ENCODE measurements at regions not wholly inside any gene's neighbourhood (a gene's known extent, or its start where the extent isn't known, plus 50 kb on each side); places are given as distances from the start of the nearest gene placed in this dataset.
"Not testable (repeated sequence)": the region's sequence is repeated elsewhere in the genome, so short reads cannot be mapped to it uniquely, and the experiment has no call there.

DNA sequence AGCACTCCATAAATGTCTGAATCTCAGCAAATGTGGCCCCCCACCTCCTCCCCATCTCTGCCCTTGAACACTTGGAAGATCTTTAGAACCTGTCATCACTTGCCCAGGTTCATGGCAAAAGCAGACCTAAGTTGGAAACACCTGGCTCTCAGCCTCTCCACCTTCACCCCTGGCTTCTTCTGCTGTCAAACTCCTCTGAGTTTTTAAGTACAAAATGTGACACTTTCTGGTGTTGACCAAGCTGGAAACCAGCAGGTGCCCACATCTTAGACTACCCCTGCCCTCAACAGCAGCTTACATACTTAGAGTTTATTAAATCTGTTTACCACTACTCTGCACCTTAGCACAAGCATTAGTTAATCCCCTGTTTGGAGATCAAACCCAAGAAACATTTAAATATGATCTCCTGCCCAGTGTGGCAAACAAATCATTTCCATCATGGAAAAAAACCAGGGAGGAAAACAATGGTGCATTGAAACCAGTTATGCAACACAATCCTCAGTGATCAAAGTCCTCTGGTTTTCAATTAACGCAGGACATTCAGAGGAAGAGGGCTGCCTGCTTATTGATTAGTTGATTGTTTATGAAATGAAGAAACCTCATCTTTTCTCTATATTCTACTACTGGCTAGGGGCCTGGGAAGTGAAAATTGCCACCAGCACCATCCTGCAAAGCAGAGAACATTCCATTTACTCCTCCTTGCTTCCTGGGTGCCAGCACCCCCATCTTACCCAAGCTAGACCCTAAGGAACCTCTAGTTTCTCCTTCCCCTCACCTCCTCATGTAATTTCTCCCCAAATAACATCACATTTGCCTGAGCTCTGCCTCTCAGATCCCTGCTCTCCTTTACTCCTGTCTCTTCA, 139.4 kb upstream of the RAB4A start:
- no peak for DNase-seq (ENCODE audit: low read depth)

DNA sequence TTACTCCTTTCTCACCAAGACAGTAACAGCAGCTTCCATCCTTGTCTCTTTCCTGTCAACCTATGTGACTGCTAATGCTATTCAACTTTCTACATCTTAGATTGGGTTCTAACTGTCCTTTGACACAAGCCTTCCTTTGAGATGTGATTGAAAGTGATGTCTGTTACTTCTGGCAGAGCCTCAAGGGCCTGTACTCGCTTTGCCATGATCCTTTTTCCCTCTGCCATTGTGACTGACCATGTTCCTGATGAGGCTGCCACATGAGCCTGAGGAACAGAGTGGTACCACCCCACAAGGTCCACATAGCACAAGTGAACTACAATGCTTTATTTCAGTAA, 138.8 kb upstream of the RAB4A start:
- no peak for DNase-seq (ENCODE audit: low read depth)

DNA sequence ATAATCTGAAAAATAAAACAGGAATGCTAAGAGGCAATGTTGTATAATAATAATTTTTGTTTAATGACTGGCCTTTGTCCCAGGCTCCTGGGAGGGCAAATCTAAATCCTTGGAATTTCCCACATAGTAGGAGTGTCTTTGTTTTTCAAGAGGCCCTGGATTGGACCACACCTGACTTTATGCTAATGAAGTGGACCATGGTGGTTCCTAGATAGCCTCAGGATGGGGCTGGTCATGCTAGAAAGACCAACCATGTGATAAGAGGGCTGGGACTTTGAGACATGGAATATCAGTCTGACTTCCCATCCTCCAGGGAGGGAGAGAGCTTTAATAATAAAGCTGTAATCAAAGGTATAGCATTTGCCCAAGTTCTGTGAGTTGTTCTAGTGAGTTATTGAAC, 138.2 kb upstream of the RAB4A start:
- no peak for DNase-seq (ENCODE audit: low read depth)

DNA sequence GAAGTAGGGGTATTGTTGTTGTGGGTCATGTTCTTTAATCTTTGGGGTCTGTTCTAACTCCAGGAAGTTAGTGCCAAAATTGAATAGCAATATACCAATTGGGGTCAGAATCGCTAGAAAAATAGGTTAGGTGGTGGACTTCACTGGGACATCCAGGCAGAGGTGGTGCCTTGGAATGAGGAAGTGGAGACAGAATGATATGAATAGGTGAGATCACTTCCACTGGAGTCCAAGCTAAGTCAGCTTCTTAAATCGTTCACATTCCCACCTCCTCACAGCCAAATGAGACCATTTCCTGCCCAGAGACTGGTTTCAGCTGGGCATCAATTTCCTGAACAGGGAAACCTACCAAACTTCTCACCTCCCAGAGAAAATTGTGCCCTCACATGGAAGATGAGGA, 137.8 kb upstream of the RAB4A start:
- no peak for DNase-seq (ENCODE audit: low read depth)

DNA sequence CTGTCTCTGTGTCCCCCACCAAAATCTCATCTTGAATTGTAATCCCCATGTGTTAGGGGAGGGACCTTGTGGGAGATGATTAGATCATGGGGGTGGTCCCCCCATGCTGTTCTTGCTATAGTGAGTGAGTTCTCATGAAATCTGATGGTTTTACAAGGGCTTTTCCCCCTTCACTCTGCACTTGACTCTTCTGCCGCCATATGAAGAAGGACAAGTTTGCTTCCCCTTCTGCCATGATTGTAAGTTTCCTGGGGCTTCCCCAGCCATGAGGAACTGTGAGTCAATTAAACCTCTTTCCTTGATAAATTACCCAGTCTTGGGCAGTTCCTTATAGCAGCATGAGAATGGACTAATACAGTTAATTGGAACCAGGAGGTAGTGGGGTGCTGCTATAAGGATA, 137.1 kb upstream of the RAB4A start:
- no peak for DNase-seq (ENCODE audit: low read depth)

DNA sequence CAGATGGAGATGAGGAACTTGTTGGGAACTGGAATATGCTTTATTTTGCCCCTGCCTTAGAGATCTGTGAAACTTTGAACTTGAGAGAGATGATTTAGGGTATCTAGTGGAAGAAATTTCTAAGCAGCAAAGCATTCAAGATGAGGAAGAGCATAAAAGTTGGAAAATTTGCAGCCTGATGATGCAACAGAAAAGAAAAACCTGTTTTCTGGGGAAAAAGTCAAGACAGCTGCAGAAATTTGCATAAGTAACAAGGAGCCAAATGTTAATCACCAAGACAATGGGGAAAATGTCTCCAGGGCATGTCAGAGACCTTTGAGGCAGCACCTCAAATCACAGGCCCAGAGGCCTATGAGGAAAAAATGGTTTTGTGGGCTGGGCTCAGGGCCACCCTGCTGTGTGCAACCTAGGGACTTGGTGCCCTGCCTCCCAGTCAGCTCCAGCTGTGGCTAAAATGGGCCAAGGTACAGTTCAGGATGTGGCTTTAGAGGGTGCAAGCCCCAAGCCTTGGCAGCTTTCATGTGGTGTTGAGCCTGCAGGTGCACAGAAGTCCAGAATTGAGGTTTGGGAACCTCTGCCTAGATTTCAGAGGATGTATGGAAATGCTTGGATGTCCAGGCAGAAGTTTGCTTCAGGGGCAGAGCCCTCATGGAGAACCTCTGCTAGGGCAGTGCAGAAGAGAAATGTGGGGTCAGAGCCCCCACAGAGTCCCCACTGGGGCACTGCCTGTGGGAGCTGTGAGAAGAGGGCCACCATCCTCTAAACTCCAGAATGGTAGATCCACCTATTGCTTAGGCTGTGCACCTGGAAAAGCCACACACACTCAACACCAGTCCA, 136.3 kb upstream of the RAB4A start:
- not testable (repeated sequence) for DNase-seq (ENCODE audit: low read depth)

DNA sequence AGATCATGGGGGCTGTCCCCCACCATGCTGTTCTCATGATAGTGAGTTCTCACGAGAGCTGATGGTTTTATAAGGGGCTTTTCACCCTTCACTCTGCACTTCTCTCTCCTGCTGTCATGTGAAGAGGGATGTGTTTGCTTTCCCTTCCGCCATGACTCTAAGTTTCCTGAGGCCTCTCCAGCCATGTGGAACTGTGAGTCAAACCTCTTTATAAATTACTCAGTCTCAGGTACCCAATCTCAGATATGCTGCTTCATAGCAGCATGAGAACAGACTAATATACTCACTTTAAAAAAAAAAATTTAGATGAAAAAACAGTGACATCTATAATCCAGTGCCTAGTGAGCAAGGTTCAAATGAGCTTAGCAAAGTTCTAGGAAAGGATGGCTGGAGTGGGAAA, 135.1 kb upstream of the RAB4A start:
- DNase-seq (ENCODE audit: low read depth) = no peak

DNA sequence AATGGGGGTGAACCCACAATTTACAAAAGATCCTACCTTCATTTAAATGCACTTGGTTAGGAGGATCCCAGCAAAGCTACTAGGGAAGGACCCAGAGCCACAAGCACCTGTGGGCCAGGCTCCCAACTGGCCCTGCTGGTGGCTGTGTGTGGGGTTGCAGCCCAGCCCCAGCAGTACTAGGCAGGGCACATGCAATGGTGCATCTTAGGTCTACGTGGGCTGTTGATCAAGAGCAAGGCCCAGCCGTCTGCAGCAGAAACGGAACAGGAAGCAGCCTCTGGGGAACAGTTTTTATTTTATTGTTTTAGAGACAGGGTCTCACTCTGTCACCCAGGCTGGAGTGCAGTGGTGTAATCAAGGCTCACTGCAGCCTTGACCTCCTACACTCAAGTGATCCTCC, 134.1 kb upstream of the RAB4A start:
- DNase-seq (ENCODE audit: low read depth) = no peak

DNA sequence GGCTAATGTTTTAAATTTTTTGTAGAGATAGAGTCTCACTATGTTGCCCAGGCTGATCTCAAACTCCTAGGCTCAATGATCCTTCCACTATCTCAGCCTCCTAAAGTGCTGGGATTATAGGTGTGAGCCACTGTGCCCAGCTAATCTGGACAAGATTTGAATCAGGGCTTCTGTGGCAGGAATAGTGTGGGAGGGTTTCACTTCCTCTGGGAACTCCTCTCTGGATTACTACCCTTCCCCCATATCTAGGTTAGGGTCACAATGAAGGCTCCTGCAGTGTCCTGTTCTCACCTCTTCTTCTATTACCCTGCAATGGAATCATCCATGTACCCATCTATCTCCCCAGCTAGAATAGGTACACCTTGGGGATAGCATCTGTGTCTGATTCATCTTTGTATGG, 133.6 kb upstream of the RAB4A start:
- DNase-seq (ENCODE audit: low read depth) = no peak

DNA sequence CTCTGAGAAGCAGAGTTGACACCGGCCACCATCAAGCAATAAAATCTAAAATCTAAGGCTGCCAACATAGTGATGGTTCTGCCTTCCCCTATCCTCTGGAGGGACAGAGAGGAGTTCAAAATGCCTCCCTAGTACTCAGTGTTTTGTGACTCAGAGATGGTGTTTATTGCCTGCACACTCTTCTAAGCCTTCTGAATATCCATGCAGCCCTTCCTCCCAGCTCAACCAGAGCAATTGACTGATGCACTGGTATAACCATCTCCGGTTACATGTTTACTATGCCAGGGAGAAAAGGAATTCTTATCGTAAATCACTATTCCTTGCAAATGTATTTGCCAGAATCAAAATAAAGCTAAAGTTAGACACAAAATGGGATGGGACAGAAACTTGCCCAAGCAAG, 132.9 kb upstream of the RAB4A start:
- no peak for DNase-seq (ENCODE audit: low read depth)

DNA sequence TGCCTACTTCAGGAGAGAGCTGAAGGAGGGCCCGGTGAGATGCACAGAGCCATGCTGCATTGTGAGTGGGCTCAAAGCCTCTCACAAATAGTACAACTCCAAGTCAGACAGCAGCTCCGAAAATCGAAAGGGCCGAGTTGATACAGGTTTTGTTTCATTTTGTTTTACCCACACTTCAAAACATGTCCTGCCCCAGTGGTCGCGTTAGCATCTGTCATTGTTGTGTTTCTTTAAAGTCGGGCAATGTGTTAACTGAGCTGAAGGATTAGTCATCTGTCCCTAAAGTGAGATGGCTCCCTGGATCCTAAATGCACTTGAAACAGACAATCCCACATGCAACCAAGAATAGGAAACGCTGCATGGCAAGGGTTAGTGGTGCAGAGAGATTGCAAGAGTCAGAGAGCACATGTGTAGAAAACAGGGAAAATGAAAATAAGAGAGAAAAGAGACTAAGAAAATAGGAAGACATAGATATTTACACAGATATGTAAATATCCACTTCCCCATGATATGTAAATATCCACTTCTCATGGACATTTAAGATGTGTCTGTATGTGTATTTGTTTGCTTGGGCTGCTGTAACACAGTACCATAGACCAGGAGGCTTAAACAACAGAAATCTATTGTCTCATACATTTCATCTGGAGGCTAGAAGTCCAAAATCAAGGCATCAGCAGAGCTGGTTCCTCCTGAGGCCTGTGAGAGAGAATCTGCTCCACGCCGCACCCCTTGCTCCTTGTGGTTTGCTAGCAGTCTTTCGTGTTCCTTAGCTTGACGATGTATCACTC, 131.4 kb upstream of the RAB4A start:
- DNase-seq (ENCODE audit: low read depth) = peak; percentile 6

DNA sequence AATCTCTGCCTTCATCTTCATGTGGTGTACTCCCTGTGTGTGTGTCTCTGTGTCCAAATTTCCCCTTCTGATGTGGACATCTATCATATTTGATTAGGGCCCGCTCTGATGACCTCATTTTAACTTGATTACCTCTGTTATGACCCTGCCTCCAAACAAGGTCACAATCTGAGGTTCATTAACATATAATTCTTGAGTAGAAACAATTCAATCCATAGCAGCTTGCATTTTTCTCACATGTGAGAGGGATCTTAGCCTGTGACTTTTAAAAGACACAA, 130.9 kb upstream of the RAB4A start:
- no peak for DNase-seq (ENCODE audit: low read depth)

DNA sequence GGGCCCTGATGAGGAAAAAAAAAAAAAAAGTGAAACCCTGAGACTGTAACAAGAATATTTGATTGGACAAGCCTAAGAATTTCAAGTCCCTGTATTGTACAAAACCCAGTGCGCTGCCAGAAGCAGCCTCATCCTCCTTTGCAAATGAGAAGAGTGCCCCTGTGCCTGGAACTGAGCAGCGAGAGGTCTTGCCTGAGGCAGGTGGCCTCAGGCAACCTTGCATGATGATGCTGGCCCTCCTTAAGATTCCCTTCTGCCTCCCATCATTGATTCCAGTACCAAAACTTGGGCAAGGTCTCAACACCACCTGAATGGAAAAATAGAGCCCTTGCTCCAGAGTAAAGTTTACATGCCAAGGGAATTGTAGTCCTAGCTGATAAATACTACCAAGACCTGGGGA, 129.6 kb upstream of the RAB4A start:
- no peak for DNase-seq (ENCODE audit: low read depth)

DNA sequence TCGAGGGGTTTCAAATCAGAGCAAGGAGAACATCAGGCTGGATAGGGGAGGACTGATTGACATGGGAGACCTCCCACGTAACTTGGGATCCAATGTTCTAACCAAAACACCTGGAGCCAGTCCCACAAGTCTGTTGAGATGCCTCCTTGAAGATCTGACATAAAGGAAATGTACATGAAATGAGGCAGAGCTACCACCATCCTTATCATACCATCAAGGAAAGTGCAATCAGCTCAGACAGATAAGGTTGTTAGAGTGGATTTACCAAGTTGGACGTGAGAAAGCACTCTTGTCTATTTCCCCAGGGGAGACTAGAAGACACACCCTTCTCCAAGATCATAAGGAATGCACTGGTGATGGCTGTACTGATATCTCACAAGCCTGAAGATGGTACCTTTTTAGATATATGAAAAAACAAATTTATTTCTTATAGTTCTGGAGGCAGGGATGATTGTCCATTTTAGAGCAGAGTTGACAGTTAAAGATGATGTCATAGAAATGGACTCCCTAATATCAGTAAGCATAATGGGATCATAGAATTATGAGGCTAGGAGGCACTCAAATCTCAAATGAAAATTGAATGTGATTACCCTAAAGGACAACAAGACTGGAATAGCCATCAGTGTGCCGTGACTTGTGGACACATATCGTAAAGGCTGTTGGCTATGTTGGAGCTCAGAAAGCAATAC, 129.1 kb upstream of the RAB4A start:
- no peak for DNase-seq (ENCODE audit: low read depth)

DNA sequence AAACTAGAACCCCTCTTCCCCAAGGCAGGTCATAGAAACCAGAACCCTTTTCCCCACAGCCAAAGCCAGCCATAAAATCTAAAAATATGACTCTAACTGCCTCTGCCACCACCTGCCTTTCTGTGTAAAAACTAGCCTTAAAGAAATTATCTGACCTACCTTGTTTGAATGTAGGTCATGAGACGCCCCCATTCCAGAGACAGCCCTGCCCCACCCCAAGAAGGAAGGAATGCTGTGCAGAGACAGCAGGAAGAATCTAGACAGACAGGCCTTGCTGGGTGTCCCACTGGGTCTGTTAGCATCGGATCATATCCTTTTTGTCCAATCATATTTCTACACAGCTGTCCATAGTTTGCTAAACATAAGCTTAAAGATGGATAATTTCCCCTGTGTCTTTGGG, 128.4 kb upstream of the RAB4A start:
- no peak for DNase-seq (ENCODE audit: low read depth)

DNA sequence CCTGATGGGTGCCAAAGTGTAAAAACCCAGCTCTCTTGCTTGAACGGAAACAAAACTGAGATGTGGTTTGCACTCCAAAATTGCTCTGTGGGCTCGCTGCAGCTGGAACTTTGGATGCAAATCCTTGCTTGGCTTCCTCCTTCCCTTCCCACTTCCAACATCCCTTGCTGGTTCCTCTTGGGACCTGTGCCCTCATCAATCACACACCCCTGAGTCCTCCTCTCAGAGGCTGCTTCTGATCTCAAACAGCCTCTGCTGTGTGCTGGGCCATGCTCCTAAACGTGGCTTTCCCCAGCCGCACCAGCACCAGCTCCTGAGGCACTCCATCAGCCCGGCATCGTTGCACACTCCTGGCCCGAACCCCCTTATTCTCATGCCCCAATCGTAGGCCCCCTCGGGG, 124.3 kb upstream of the RAB4A start:
- DNase-seq (ENCODE audit: low read depth) = no peak

DNA sequence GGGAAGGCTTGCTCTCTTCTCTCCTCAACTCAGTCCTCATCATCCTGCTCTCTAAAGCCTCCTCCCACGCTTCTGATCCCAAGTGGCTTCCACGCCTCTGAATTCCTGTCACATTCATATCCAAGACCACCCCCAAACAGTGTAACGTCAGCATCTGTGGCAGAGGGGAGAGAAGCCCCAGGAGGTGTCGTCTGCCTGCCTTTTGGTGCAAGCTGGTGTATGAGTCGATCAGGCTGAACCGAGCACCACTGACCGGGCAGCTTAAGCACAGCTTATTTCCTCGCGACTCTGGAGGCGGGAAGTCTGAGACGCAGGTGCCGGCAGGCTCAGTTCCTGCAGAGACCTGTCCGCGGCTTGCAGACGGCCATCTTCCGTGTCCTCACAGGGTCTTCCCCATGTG, 123.8 kb upstream of the RAB4A start:
- no peak for DNase-seq (ENCODE audit: low read depth)

DNA sequence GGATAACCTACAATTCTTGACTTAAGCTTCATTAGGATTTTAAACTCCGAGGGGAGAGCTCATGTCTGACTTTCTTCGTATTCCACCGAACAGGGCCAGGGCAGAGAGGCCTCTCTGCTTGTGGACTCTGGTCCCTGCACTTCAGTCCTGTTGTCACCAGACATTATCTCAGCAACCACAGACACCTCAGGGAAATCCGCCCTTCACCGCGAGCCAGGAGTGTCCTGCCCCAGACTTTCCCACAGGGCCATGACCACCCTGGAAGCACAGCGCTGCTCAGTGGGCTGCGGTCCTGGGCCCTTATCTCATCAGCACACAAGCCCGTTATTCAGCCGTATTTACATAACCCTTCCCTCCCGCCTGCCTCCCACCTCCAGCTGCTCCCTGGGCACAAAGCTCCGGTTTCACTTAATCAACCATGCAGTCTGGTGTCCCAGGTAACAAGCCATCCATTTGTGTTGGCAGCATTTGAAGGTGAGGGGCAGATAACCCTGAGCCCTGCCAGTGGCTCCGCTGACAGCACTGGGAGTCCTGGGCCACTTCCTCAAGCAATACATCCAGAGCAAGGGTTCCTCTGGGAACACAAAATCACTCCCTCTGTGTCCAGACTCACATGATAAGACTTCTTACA, 122.8 kb upstream of the RAB4A start:
- no peak for DNase-seq (ENCODE audit: low read depth)

DNA sequence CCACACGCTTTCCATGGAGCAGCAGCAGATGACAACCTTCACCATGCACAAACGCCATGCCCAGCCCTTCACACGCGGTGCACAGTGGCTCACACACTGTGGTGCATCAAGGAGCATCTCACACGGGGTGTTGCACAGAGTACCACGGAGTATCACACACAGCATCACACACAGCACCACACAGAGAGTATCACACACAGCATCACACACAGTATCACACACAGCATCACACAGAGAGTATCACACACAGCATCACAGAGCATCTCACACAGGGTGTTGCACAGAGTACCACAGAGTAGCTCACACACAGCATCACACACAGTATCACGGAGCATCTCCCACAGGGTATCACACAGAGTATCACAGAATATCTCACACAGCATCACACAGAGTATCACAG, 122.2 kb upstream of the RAB4A start:
- no peak for DNase-seq (ENCODE audit: low read depth)

DNA sequence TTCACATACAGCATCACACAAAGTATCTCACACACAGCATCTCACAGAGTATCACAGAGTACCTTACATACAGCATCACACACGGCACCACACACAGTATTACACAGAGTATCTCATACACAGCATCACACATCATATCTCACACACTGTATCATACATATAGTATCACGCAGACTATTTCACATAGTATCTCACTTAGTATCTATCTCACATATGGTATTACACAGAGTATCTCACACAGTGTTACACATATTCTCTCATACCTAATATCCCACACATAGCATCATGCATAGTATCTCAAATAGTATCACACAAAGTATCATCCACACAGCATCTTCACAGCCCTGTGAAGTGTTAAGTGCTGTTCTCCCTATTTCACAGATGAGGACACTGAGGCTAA, 121.5 kb upstream of the RAB4A start:
- DNase-seq (ENCODE audit: low read depth) = no peak

DNA sequence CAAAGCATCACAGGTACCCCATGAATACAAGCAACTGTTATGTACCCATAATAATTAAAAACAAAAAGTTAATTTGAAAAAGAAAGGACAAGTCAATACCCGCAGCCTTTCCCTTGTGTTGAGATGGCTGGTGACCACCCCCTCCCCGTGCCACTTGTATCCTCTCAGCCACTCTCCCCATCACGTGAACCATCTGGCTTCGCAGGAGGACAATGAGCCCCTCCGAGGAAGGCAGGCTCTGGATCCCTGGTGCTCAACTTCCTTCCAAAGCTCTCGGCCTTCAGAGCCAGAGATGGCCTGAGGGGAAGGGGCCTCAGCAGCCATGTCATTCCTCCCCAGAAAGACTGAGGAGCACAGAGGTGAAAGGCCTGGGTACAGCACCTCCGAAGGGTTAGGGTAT, 120.4 kb upstream of the RAB4A start:
- DNase-seq (ENCODE audit: low read depth) = no peak

DNA sequence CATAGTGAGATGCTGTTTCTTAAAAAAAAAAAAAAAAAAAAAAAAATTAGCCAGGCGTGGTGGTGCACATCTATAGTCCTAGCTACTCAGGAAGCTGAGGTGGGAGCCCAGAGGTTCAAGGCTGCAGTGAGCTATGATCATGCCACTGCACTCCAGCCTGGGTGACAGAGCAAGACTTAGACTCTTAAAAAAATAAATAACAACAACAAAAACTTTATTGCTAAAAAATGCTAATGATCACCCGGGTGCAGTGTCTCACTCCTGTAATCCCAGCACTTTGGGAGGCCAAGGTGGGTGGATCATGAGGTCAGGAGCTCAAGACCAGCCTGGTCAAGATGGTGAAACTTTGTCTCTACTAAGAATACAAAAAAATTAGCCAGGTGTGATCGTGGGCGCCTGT, 119.5 kb upstream of the RAB4A start:
- not testable (repeated sequence) for DNase-seq (ENCODE audit: low read depth)
